Mammary epithelial cell (primary cell): ENCODE measurements at regions not wholly inside any gene's neighbourhood (a gene's known extent, or its start where the extent isn't known, plus 50 kb on each side); places are given as distances from the start of the nearest gene placed in this dataset.

ENCODE experiments used
- EZH2 ChIP-seq: IDR thresholded peaks from 2 replicates; pipeline ENCODE4 v1.6.1; 2012; ENCODE audit warnings: low read length, inconsistent platforms, borderline replicate concordance
- TF ChIP-seq, protein P1 (sequence below), 2 donors: IDR thresholded peaks in 1 of 2; conservative IDR thresholded peaks in 1 of 2; 2 replicates each; pipeline ENCODE4 v1.5.1; 2011 to 2012; ENCODE audit warnings: inconsistent platforms in 2 of 2, low read length in 2 of 2, mild to moderate bottlenecking in 2 of 2, control low read depth in 1 of 2, low read depth in 1 of 2; ENCODE audit not compliant: insufficient read depth in 1 of 2; ENCODE audit errors: extremely low read depth in 1 of 2

DNA sequence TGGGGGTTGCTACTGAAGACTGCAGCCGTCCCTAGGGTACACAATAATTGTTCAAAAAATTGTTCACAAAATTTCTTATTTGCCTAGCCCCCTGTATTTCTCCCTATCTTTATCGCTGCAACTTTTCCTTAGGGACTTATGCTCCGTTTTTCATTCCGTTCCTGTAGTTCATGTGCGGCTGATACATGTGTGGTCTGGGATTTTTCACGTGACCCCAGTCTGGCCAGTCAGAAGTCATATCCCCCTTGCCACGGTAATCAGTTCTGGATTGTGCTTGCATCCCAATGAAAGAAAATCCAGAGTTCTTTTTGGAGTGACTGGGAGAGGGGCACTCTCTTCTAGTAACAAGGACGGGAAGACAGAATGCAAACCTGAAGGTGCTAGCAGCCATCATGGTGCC is 610.7 kb upstream of the C16orf82 start:
- TF ChIP-seq, protein P1, sequence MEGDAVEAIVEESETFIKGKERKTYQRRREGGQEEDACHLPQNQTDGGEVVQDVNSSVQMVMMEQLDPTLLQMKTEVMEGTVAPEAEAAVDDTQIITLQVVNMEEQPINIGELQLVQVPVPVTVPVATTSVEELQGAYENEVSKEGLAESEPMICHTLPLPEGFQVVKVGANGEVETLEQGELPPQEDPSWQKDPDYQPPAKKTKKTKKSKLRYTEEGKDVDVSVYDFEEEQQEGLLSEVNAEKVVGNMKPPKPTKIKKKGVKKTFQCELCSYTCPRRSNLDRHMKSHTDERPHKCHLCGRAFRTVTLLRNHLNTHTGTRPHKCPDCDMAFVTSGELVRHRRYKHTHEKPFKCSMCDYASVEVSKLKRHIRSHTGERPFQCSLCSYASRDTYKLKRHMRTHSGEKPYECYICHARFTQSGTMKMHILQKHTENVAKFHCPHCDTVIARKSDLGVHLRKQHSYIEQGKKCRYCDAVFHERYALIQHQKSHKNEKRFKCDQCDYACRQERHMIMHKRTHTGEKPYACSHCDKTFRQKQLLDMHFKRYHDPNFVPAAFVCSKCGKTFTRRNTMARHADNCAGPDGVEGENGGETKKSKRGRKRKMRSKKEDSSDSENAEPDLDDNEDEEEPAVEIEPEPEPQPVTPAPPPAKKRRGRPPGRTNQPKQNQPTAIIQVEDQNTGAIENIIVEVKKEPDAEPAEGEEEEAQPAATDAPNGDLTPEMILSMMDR (conservative IDR thresholded peaks at IDR 0.05 in 1 of 2, IDR thresholded peaks at IDR 0.05 in 1 of 2; ENCODE audit: extremely low read depth in 1 of 2, insufficient read depth in 1 of 2, low read depth in 1 of 2, low read length in 2 of 2): no peak
- no peak for TF ChIP-seq EZH2
